ENCODE measurements at regions not wholly inside any gene's neighbourhood (a gene's known extent, or its start where the extent isn't known, plus 50 kb on each side); places are given as distances from the start of the nearest gene placed in this dataset.

DNA sequence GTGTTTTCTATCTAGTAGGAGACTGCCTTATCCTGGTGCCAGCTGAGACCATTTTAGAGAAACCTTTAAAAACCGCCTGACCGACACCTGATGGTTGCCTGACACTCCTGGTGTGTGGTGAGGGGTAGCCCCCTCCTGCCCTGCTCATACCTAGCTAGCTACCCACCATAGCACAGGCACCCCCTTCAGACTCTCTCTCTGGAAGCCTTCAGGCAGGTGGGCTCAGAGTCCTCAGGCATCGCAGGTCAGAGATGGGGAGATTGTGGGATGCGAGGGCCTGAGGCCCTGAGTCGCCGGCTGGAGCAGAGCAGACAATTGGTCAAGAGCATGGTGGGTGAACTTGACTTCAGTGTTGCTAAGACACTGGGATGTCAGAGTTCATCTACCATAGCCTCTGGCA lies 424.6 kb downstream of the BRD1 start:
- peaks cover 0 to 48% (median 0%) of the 10 kb centered on the region in 4 donors for H3K27me3 ChIP-seq
- whole genome bisulfite sequencing, 2 donors = 100% methylated on average over 2 to 6 of the region's 6 CpGs

DNA sequence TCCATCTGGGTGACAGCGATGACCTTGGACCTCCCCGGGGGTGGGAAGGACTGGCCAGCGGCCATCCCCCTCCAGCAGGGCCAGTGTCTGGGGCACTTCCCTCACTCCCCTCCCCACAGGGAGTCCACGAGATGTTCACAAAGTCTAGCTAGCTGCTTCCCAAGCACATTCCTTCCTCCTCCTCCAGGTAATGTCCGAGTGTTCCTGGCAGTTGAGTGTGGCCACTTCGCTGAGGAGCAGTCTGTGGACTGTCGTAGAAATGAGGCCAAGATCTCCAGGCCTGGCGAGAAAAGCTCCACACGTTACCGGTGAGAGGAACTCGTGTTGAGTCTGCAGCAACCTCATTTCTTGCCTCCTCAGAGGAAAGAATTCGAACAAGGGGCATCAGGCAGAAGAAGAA lies 425.5 kb downstream of the BRD1 start:
- 66 to 85% methylated on average over 6 to 12 of the region's 12 CpGs for WGBS, 2 donors
- no peaks in the 10 kb centered on the region for H3K4me1 ChIP-seq
- H3K9me3 ChIP-seq = no peaks in the 10 kb centered on the region
- peaks cover 0 to 48% (median 0%) of the 10 kb centered on the region in 4 donors for H3K27me3 ChIP-seq
- intact Hi-C loops (cut with DNase I) = no loop called here
- H3K4me3 ChIP-seq = no peak overlapping the region
- H3K36me3 ChIP-seq = no peaks in the 10 kb centered on the region
- DNase-seq = no peak
- no peak for TF ChIP-seq CTCF (IDR thresholded peaks at IDR 0.05)
- TF ChIP-seq POLR2A (IDR thresholded peaks at IDR 0.05) = no peak
- H3K27ac ChIP-seq = no peak overlapping the region

More for the DNA sequence above, 424.6 kb downstream of the BRD1 start:
- Histone ChIP-seq H3K36me3 (no peaks in the 10 kb centered on the region), H3K4me3 (no peak overlapping the region), H3K27ac (no peak overlapping the region), H3K4me1 (no peaks in the 10 kb centered on the region), H3K9me3 (no peaks in the 10 kb centered on the region)
- intact Hi-C loops (cut with DNase I) = no loop called here
- TF ChIP-seq CTCF (IDR thresholded peaks at IDR 0.05) (no peak), POLR2A (IDR thresholded peaks at IDR 0.05) (no peak)
- no peak for DNase-seq

DNA sequence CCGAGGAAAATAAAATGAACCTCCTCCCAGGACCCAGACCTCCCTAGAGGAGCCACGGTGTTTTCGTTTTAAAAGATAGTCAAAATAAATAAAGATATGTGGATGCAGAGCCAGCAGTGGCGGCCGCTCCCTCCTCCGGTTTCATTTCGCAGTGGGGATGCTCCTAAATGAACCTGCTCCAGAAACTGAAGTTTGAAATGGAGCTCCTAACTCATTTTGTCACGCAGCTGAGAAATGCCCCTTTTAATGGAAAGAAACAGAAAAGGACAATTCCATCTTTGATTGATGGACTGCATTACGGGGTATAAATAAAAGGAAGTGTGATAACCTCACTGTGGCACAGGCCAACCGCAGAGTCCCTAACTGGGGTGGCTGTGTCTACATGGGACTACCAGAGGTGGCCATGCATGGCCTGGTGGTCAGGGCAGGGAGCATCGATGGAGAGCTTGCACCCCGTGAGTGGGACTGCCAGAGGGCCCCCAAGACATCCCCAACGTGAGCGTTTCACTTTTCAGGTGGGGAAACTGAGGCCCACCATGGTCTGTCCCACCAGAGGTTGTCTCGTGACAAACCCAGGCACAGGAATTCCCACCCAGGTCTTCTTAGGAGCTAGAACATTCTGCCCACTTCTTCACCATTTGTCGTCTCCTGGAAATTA lies 426.6 kb downstream of the BRD1 start:
- H3K36me3 ChIP-seq = no peaks in the 10 kb centered on the region
- 72% methylated on average over 16 of the region's 16 CpGs for WGBS, 2 donors
- TF ChIP-seq POLR2A (IDR thresholded peaks at IDR 0.05) (no peak), CTCF (IDR thresholded peaks at IDR 0.05) (no peak)
- intact Hi-C loops (cut with DNase I) = no loop called here
- DNase-seq = no peak
- no peak overlapping the region for H3K27ac ChIP-seq
- peaks cover 0 to 43% (median 0%) of the 10 kb centered on the region in 4 donors for H3K27me3 ChIP-seq
- H3K4me3 ChIP-seq = no peak overlapping the region
- no peaks in the 10 kb centered on the region for H3K4me1 ChIP-seq
- H3K9me3 ChIP-seq = no peaks in the 10 kb centered on the region

DNA sequence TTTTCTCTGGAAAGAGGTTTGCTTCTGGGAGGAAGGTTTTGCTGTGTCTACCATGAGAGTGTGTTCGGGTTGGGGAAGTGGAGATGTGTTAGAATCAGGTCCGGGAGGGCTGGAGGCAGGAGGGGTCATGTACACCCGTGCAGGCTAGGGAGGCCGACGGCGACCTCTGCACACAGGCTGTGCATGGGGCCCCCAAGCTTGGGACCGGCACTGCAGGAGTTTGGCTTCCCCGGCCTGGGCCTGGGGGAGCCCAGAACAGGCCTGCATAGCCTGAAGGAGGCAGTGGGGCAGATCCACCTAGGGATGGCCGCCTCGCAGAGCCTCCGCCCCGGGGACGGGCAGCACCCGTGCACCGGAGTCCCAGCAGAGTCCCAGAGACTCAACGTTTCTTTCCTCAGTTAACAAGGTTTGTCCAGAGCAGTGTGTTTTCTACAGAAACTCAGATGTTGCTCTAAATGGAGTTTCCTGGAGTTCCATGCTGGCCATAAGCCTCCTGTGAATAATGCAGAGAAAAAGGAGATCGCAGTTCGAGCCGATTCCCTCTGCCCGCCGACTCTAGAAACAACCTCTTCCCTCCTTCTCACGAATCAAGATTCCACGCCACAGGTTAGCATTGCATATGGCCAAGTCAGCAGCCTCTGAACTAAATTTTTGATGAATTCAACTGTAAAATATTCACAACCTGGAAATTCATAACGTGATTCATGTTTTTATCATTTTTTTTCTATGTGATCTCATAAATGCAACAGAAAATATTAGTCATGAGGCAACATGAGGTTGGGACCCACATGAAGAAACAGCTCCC lies 427.3 kb downstream of the BRD1 start:
- Histone ChIP-seq H3K9me3 (no peaks in the 10 kb centered on the region), H3K4me1 (no peaks in the 10 kb centered on the region), H3K4me3 (no peak overlapping the region), H3K27me3 (peaks cover 0 to 39% (median 0%) of the 10 kb centered on the region in 4 donors), H3K27ac (no peak overlapping the region), H3K36me3 (no peaks in the 10 kb centered on the region)
- DNase-seq = no peak
- intact Hi-C loops (cut with DNase I) = no loop called here
- no peak for TF ChIP-seq CTCF (IDR thresholded peaks at IDR 0.05)
- TF ChIP-seq POLR2A (IDR thresholded peaks at IDR 0.05) = no peak
- 82% methylated on average over 18 to 21 of the region's 24 CpGs for WGBS, 2 donors

GRCh38 chr22:49398646-49399045 lies 429.0 kb downstream of the BRD1 start:
- Histone ChIP-seq H3K4me3 (no peak overlapping the region), H3K27me3 (peaks cover 0 to 27% (median 0%) of the 10 kb centered on the region in 4 donors), H3K36me3 (no peaks in the 10 kb centered on the region), H3K4me1 (no peaks in the 10 kb centered on the region), H3K27ac (no peak overlapping the region), H3K9me3 (no peaks in the 10 kb centered on the region)
- DNase-seq = no peak
- TF ChIP-seq CTCF (IDR thresholded peaks at IDR 0.05) (no peak), POLR2A (IDR thresholded peaks at IDR 0.05) (no peak)
- intact Hi-C loops (cut with DNase I) = no loop called here
- WGBS, 2 donors = 78 to 83% methylated on average over 6 to 15 of the region's 15 CpGs

Data from esophagus squamous epithelium (tissue), 5 donors.